ELR (cell line): ENCODE measurements at regions not wholly inside any gene's neighbourhood (a gene's known extent, or its start where the extent isn't known, plus 50 kb on each side); places are given as distances from the start of the nearest gene placed in this dataset.
"Not testable (repeated sequence)": the region's sequence is repeated elsewhere in the genome, so short reads cannot be mapped to it uniquely, and the experiment has no call there.

Experiments
- DNase-seq: peaks from one replicate; pipeline ENCODE4 v3.0.0-alpha.2; 2015; ENCODE audit warnings: low read depth

GRCh38 chr3:193801097-193801496, 208.1 kb downstream of the OPA1 start:
- DNase-seq: no peak

GRCh38 chr3:193803288-193803687, 210.3 kb downstream of the OPA1 start:
- DNase-seq: no peak

- peak; percentile 88 for DNase-seq
Measured at GRCh38 chr3:193805448-193805847, 212.4 kb downstream of the OPA1 start.

- no peak for DNase-seq
Measured at GRCh38 chr3:193808317-193808716, 215.3 kb downstream of the OPA1 start.

GRCh38 chr3:193809106-193809505, 216.1 kb downstream of the OPA1 start:
- DNase-seq: no peak

GRCh38 chr3:193812078-193812725, 219.2 kb downstream of the OPA1 start:
- DNase-seq: no peak

- DNase-seq: no peak
Measured at GRCh38 chr3:193812791-193813500, 219.9 kb downstream of the OPA1 start.

- no peak for DNase-seq
Measured at GRCh38 chr3:193813501-193813830, 220.5 kb downstream of the OPA1 start.

- no peak for DNase-seq
Measured at GRCh38 chr3:193814166-193814892, 221.3 kb downstream of the OPA1 start.

- no peak for DNase-seq
Measured at GRCh38 chr3:193815246-193816027, 222.4 kb downstream of the OPA1 start.

GRCh38 chr3:193816028-193816395, 223.0 kb downstream of the OPA1 start:
- DNase-seq: no peak

GRCh38 chr3:193816656-193817311, 223.8 kb downstream of the OPA1 start:
- no peak for DNase-seq

- no peak for DNase-seq
Measured at GRCh38 chr3:193819117-193820010, 226.4 kb downstream of the OPA1 start.

- DNase-seq: no peak
Measured at GRCh38 chr3:193821151-193821668, 228.2 kb downstream of the OPA1 start.

GRCh38 chr3:193822492-193823212, 229.6 kb downstream of the OPA1 start:
- DNase-seq: no peak

GRCh38 chr3:193823213-193823605, 230.2 kb downstream of the OPA1 start:
- DNase-seq: not testable (repeated sequence)

GRCh38 chr3:193824365-193824764, 231.4 kb downstream of the OPA1 start:
- DNase-seq: no peak

GRCh38 chr3:193825617-193826016, 232.6 kb downstream of the OPA1 start:
- no peak for DNase-seq

- peak; percentile 56 for DNase-seq
Measured at GRCh38 chr3:193826159-193826795, 233.3 kb downstream of the OPA1 start.
